DMS153 (cell line): ENCODE measurements at regions not wholly inside any gene's neighbourhood (a gene's known extent, or its start where the extent isn't known, plus 50 kb on each side); places are given as distances from the start of the nearest gene placed in this dataset.

Experiments
- DNase-seq: peaks from one replicate; lab custom pipeline; 2025; lab: John Stamatoyannopoulos, UW

GRCh38 chr15:39454189-39454986 is 126.5 kb upstream of the THBS1 start:
- no peak for DNase-seq

GRCh38 chr15:39455471-39455991 is 125.3 kb upstream of the THBS1 start:
- DNase-seq = no peak

- no peak for DNase-seq
Measured at GRCh38 chr15:39456159-39456558, 124.7 kb upstream of the THBS1 start.

- no peak for DNase-seq
Measured at GRCh38 chr15:39456582-39457330, 124.1 kb upstream of the THBS1 start.

- no peak for DNase-seq
Measured at GRCh38 chr15:39458131-39458530, 122.7 kb upstream of the THBS1 start.

GRCh38 chr15:39459548-39459947 is 121.3 kb upstream of the THBS1 start:
- DNase-seq = no peak

GRCh38 chr15:39460748-39461147 is 120.1 kb upstream of the THBS1 start:
- DNase-seq = no peak

GRCh38 chr15:39461536-39462130 is 119.2 kb upstream of the THBS1 start:
- no peak for DNase-seq

- no peak for DNase-seq
Measured at GRCh38 chr15:39462691-39463090, 118.2 kb upstream of the THBS1 start.

GRCh38 chr15:39465843-39466749 is 114.8 kb upstream of the THBS1 start:
- no peak for DNase-seq

- DNase-seq = no peak
Measured at GRCh38 chr15:39466750-39467105, 114.2 kb upstream of the THBS1 start.

GRCh38 chr15:39468331-39468730 is 112.5 kb upstream of the THBS1 start:
- no peak for DNase-seq

GRCh38 chr15:39468828-39469227 is 112.1 kb upstream of the THBS1 start:
- no peak for DNase-seq

- DNase-seq = no peak
Measured at GRCh38 chr15:39471785-39472574, 108.9 kb upstream of the THBS1 start.

- DNase-seq = no peak
Measured at GRCh38 chr15:39472621-39473297, 108.1 kb upstream of the THBS1 start.

- no peak for DNase-seq
Measured at GRCh38 chr15:39473298-39473947, 107.5 kb upstream of the THBS1 start.

- no peak for DNase-seq
Measured at GRCh38 chr15:39474657-39475056, 106.2 kb upstream of the THBS1 start.

- DNase-seq = no peak
Measured at GRCh38 chr15:39478996-39479395, 101.9 kb upstream of the THBS1 start.

- DNase-seq = no peak
Measured at GRCh38 chr15:39479911-39480310, 101.0 kb upstream of the THBS1 start.

GRCh38 chr15:39482459-39482858 is 98.4 kb upstream of the THBS1 start:
- DNase-seq = no peak
